HG03571 (cell line): ENCODE measurements at regions not wholly inside any gene's neighbourhood (a gene's known extent, or its start where the extent isn't known, plus 50 kb on each side); places are given as distances from the start of the nearest gene placed in this dataset.
"Not testable (repeated sequence)": the region's sequence is repeated elsewhere in the genome, so short reads cannot be mapped to it uniquely, and the experiment has no call there.

Source experiments
- ATAC-seq: cut with Tn5 transposase; IDR thresholded peaks from one replicate; pipeline ENCODE4 v1.9.1; 2021; ENCODE audit not compliant: unreplicated experiment

DNA sequence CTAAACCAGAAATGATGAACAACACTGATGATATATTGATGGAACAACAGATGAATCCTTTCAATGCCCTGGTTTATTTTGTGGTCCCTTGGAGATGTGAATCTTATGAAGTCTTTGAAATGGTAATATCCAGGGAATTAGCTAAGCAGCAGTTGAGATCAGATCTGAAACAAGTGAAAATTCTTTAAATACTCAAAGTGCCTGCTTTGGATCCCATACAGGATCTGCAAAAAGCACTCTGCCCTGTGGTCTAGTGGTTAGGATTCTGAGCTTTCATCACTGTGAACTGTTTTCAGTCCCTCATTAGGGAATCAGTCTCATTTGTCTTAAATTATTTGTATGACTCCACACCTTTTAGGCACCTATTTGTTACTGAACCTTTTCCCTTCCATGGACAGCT lies 211.3 kb upstream of the TGIF2LY start:
- not testable (repeated sequence) for ATAC-seq

DNA sequence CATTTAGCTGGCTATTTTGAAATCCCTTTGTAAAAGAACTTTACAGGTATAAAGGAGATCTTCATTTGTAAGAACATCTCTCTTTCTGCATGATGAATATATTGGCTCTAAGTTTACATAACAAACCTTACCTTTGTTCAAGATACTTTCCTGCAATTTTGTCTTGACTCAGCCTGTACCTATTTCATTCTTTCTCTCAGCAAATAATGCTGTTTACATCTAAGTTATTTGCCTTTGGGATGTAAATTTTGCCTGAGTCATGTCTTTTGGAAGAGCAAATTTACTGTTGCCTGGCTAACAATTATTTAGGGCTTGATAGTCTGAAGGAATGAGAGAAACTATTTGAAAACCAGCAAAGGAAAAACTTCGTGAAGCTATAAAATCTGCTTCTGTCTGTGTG lies 210.4 kb upstream of the TGIF2LY start:
- not testable (repeated sequence) for ATAC-seq

DNA sequence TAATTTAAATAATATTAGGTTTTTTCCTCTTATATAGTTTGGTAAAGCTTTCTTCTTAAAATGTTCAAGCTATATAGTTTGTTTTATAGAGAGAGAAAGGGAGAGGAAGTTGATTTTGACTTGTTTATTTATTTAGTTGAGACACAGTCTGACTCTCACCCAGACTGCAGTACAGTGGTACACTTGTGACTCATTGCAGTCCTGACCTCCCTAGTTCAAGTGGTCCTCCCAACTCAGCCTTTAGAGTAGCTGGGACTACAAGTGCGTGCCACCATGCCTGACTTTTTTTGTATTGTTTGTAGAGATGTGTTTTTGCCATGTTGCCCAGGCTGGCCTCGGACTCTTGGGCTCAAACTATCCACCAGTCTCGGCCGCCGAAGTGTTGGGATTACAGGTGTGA lies 187.4 kb upstream of the TGIF2LY start:
- not testable (repeated sequence) for ATAC-seq

DNA sequence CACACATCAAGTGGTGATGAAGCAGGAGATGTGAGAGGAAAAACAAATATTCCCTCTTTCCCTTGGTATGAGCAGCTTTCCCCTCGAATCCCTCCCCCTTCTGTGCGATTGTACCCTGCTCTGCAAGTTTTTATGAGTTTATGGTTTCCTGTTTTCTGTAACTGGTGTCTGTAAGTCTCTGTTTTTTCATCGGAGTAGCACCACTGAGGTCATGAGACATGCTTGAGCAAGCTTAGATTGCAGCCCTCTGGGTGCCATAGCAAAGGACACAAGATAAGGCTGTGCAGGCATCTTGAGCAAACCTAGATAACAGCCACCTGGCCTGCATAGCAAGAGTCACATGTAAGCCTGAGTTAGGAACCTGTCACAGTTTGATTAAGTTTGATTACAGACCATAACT lies 174.6 kb upstream of the TGIF2LY start:
- not testable (repeated sequence) for ATAC-seq

DNA sequence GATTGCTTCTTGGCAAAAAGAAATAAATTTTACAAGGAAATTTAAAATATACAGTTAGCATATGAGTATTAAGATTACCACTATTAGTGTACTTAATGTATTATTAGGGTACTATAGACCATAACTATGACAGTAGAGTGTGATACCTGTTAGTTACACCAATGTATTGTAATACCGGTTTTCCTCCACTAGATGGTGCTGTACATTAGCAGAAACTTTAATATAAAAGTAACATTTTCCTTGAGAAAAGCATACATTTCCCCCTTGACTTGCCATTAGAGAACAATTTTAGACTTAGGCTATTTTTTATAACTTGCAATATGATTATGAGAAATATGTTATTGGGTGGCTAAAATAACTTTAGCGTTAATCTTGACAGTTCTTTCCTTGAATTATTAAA lies 173.3 kb upstream of the TGIF2LY start:
- ATAC-seq, result not testable (repeated sequence)

DNA sequence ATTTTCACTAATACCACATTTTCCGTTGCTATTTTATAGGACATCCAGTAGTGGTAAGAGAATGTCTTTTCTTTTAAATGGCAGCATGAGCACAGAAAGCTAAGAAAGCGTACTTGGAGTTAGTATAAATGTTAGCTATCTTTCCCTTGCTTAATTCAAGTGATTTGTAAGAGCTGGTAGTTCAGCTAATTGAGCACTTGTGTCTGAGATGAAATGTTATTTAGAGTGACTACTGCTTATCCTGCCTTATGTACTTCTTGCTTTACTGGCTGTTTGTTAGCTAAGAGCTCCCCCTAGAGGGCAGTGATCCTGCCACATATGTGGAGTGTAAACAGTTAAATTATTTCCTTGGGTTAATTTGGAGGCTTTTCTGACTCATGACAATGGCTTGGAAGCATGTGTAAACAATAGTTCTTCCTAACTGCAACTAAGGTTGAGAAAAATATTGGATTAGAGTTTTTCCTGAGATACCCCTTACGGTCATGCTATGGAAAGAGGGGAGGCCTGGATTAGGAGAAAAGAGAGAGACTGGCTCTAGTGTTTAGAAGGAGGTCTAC lies 171.9 kb upstream of the TGIF2LY start:
- ATAC-seq, result not testable (repeated sequence)

DNA sequence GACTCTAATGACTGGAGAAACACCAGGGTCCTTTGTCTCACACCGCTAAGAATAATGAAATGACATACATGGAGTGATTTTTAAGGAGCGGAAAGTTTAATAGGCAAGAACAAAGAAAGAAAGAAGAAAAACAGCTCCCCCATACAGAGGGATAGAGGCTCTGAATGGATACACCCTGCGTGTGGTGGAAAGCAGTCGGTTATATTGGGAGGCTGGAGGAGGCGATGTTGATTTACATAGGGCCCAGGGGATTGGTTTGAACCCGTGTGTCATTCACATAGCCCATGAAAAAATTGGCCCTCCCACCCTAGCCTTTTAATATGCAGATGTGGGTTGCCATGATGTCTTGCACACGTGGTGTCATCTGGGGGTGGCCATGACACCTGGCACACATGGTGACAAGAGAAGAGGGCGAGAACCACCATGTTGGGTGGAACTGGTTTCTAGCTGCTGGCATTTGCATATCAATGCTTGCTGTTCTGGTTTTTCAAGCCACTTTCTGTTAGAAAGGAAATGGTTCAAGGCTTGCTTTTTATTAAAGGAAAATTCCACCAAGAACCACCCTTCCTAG lies 168.5 kb upstream of the TGIF2LY start:
- ATAC-seq, result not testable (repeated sequence)
